ENCODE measurements at regions not wholly inside any gene's neighbourhood (a gene's known extent, or its start where the extent isn't known, plus 50 kb on each side); places are given as distances from the start of the nearest gene placed in this dataset.

- Histone ChIP-seq H3K4me2 (ENCODE audit: control insufficient read depth, insufficient read depth) (no peak overlapping the region), H3K36me3 (ENCODE audit: control insufficient read depth in 2 of 2, insufficient read depth in 2 of 2, low read length in 1 of 2) (no peaks in the 10 kb centered on the region), H3K27ac (ENCODE audit: control insufficient read depth, insufficient read depth) (no peak overlapping the region), H4K20me1 (ENCODE audit: control insufficient read depth, insufficient read depth) (no peaks in the 10 kb centered on the region), H3K79me2 (ENCODE audit: control insufficient read depth, insufficient read depth, low read length) (no peaks in the 10 kb centered on the region), H3K4me1 (ENCODE audit: control insufficient read depth, insufficient read depth, low read length) (no peaks in the 10 kb centered on the region), H2AFZ (ENCODE audit: control insufficient read depth, low read depth, low read length) (no peak overlapping the region), H3K4me3 (no peak overlapping the region), H3K9ac (ENCODE audit: control insufficient read depth, insufficient read depth, low read length) (no peak overlapping the region), H3K27me3 (replicated peaks in 1 of 2; ENCODE audit: control insufficient read depth in 2 of 2, insufficient read depth in 2 of 2, low read length in 1 of 2) (no peaks in the 10 kb centered on the region), H3K9me3 (replicated peaks; ENCODE audit: control insufficient read depth, insufficient read depth, low read length) (no peaks in the 10 kb centered on the region)
- RAD21 ChIA-PET (ENCODE audit: unreplicated experiment) = no interaction called here
- FAIRE-seq = no peak
- no TSS peak for BruUV-seq (replicated peaks)
- SMC1A ChIA-PET (ENCODE audit: uncharacterized antibody, unreplicated experiment) = no interaction called here
- intact Hi-C loops (cut with micrococcal nuclease; ENCODE audit: unreplicated experiment) (no loop called here), in situ Hi-C loops (cut with MboI) (no loop called here)
- 4% methylated on average over 3 of the region's 3 CpGs for WGBS (ENCODE audit: insufficient coverage, insufficient replicate concordance, low lambda C conversion rate, missing lambda C conversion rate)
- POLR2A ChIA-PET = no interaction called here
- CTCF ChIA-PET = no interaction called here
- TF ChIP-seq SMARCA5 (IDR thresholded peaks at IDR 0.05) (no peak), ATF7 (IDR thresholded peaks at IDR 0.05; ENCODE audit: low read depth) (no peak), BCLAF1 (IDR thresholded peaks at IDR 0.05) (no peak), MEF2A (IDR thresholded peaks at IDR 0.05; ENCODE audit: insufficient read depth, low read depth, low read length) (no peak), BCL3 (IDR thresholded peaks at IDR 0.05; ENCODE audit: borderline replicate concordance, insufficient read depth, low read depth, low read length, poor library complexity, severe bottlenecking) (no peak), FOXK2 (IDR thresholded peaks at IDR 0.05) (no peak), TCF7 (IDR thresholded peaks at IDR 0.05; ENCODE audit: borderline replicate concordance) (no peak), CBX5 (IDR thresholded peaks at IDR 0.05; ENCODE audit: low read depth) (no peak), SMC3 (IDR thresholded peaks at IDR 0.05; ENCODE audit: borderline replicate concordance, low read length) (no peak), HDAC6 (IDR thresholded peaks at IDR 0.05; ENCODE audit: unreplicated experiment) (no peak), PAX5 (IDR thresholded peaks at IDR 0.05; ENCODE audit: borderline replicate concordance, low read depth, low read length) (no peak)
- no peak for ATAC-seq
- DNase-seq (ENCODE audit: low read depth, low spot score) = no peak
Measured at GRCh38 chr3:148615382-148615781, 82.3 kb upstream of the AGTR1 start.
